HG03025 (cell line): ENCODE measurements at regions not wholly inside any gene's neighbourhood (a gene's known extent, or its start where the extent isn't known, plus 50 kb on each side); places are given as distances from the start of the nearest gene placed in this dataset.
"Not testable (repeated sequence)": the region's sequence is repeated elsewhere in the genome, so short reads cannot be mapped to it uniquely, and the experiment has no call there.

Experiments used
- ATAC-seq: cut with Tn5 transposase; IDR thresholded peaks from one replicate; pipeline ENCODE4 v1.9.1; 2021; ENCODE audit warnings: mild to moderate bottlenecking, moderate library complexity; ENCODE audit not compliant: unreplicated experiment, low FRiP score

DNA sequence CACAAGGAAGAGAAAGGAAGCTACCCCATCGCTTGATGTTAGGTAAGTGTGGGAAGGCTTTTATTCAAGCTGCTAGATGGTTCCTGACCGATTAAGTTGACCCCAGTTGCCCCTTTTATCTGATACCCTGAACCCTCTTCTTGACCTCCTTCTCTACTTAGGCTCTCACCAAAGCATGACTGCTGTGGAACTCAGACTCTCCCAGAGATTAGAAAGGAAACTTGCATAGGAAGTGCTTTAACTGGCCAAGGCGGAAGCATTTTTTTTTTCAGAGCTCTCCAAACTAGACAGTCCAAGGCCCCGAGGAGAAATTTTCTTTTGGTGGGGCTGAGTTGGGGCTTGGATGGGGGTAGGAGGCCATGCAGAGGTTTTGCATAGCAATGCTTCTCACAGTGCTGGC lies 101.3 kb upstream of the USP24 start:
- no peak for ATAC-seq

DNA sequence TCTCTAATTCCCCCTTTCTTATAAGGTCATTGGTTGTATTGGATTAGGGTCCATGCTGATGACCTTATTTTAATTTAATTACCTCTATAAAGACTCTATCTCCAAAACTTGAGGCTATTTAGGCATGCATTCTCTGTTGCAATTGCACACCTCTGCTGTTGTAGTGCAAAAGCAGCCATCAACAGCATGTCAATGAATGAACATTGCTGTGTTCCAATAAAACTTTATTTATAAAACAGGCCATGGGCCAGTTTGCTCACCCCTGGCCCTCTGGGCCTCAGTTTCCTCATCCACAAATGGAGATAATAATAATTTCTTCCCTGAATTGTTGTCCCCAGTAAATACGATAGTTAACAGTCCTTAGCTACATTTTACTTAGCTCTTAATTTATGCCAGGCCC lies 100.4 kb upstream of the USP24 start:
- no peak for ATAC-seq

- ATAC-seq, result no peak
Measured at GRCh38 chr1:55314740-55315139, 99.6 kb upstream of the USP24 start.

GRCh38 chr1:55313903-55314302 lies 98.7 kb upstream of the USP24 start:
- ATAC-seq, result no peak

DNA sequence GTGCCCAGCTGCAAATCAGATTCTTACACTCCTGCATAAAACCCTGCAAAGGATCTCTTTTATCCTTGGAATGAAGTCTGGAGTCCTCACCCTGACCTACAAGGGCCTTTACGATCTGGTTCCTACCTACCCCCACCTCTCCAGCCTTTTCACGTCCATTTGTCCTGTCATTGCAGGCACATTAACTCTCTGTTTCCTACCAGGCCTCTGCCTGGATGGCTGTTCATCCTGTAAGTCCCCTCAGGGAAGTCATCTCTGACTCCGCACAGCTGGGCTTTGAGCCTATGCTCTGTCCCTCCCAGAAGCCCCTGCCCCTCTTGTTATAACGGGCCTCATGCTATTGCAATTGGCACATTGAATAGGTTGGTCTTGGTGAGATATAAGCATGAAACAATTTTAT lies 96.8 kb upstream of the USP24 start:
- ATAC-seq, result no peak

DNA sequence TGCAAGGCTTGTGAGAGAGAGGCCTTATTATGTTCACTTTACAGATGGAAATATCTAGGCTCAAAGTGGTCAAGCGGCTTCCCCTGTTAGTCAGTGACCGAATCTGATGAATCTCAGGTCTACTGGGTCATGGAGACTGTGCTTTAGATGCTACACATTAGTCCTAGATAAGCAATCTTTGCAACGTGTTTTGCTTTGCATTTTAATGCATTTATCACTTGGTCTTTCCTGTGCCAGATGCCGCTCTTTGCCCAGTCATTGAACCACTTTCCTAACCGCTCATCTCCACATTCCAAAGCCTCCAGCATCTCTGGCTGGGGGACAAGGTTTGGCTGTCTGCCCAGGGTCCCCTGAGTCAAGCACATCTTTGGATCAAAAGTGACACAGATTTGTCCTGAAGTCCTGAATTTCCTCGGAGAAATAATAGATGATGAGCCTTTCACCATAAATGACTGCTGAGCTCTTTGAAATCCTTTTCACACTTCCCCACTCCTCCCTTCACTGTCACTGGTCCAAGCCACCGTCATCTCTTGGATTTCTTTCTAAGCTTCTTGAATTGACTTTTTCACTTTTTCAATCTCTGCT lies 96.0 kb upstream of the USP24 start:
- no peak for ATAC-seq

DNA sequence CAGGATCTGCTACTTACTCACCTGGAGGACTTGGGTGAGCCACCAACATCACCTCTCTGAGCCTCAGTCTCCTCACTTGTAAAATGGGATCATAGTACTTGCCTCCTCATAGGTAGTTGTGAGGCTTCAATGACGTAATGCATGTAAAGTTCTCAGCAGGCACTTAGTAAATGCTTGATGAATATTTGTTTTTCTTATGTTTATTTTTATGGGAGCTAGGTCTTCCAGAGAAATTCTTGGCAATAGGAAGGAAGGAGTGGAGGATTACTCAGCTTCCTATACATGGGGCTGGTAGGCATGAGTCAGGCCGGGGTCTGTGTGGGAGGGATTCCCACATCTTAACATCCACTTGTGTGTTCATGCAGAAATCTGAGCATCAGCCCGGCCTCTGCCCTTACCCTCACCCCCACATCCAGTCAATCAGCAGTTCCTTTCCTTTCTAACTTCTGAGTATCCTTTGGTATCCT lies 95.4 kb upstream of the USP24 start:
- ATAC-seq, result no peak

DNA sequence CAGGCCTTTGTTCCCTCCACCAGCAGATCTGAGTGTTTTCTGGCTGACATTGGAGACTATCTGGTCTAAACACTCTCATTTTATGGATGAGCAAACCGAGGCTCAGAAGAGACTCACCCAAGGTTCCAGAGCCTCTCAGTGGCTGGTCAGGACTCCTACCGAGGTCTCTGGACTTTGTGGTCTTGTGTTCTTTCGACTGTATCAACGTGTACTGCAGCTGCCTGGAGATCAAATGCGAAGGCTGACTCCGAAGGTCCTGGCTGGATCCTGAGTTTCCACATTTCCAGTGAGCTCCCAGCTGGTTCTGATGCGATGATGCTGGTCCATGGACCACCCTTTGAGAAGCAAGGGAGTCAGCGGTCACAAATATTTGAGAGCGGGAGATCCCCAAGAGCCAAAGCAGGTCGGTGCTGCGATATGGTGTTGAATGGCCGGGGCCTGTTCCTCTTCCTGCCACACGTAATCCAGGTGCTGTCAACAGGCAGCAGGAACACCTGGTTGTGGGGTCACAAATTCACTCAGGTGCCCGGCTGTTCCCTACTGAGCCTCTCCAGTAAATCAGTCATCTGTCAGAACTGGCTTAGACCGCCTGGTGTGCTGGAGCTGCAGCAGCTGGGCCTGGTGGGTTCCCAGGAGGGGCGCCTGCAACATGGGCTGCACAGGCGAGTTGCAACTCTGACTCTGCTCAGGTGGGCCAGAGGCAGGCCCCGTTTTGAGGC lies 94.8 kb upstream of the USP24 start:
- no peak for ATAC-seq

DNA sequence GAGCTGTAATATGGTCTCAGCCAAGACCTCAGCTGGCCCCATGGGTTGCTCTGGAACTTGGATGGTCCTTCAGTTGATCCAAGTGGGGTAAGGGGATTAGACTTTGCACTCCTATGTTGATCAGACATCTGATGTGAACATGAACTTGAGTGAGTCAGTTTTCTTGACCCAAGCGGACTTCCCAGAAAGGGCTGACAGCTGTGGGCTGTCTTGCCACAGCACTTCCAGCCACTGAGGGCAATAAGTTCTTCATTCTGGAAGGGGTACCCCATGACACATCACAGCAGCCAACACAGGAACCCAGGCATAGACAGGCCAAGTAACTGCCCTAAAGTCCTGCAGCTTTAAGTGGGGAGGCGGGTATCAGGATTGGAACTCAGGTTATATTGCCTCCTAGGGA lies 93.9 kb upstream of the USP24 start:
- ATAC-seq, result no peak

DNA sequence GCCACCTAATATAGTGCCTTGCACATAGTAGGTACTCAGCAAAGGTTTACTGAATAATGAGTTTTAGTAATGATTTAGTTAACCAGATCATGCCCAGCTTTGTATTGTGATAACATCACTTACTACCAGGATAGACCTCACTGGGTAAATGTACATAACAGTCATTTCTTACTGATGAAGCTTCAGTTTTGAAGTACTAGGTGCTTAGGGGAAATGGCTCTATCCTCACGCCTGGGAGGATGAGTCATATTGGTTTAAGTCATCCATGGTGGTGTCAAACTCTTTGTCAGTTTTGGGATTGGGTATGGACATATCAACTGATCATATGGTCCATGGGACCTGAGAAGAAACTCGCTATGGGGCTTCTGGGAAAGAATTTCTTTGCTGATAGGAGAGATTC lies 90.6 kb upstream of the USP24 start:
- ATAC-seq, result no peak

DNA sequence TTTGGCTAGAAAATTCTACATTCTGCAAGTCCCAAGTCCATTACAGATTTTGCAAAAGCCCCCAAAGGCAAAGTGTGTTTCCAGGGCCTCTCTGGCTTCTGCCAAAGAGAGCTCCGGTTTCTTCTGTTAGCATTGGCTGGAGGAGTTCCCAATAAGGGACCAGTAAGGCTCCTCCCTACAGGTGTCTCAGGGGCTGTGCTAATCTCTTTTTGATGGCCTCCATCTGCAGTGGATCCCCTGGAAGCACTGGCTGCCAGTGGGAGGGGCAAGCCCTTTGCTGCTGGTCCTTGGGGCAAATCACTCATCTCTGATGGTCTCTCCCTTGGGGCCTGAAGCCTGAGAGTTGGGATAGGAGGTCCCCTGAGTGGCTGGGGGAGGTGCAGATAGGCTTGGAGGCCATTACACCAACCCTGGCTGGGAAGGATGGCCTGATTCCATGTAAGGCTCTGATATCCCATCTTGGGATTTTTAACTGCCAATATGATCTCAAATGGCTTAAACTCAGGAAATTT lies 89.1 kb upstream of the USP24 start:
- ATAC-seq, result no peak

DNA sequence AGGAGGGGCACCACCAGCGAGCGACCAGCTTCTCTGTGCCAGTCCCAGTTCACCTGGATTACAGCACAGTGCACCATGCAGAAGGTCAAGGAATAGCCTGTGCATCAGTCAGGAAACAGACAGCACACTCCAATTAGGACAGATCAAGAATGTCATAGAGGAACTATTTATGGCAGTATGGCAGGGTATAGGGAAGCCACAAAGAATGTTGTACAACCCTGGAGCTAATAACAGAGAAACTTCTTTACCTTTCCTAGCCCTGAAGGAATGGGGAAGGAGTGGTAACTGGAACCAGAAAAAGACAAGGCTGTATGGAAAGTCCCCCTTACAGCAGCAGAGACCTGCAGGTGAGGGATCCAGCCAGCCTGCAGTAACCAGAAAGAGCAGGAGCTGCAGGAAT lies 87.8 kb upstream of the USP24 start:
- no peak for ATAC-seq

DNA sequence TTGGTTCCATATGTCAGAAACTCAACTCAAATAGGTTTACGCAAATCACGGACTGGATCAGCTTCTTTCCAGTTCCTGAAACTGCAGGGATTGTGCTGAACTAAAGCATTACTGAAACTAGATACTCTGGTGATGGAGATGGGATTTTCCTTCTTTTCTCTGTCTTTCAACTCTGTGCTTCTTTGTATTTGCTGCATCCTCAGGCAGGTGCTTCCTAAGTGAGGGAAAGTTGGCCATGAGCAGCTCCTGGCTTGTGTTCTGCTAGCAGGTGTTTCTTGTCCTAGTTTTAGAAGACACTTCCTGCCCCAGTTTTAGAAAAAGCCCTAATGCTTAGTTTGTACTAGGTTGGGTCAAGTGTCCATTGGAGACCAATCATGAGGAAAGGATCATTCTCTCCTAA lies 86.7 kb upstream of the USP24 start:
- no peak for ATAC-seq

- ATAC-seq, result no peak
Measured at GRCh38 chr1:55300975-55301374, 85.8 kb upstream of the USP24 start.

DNA sequence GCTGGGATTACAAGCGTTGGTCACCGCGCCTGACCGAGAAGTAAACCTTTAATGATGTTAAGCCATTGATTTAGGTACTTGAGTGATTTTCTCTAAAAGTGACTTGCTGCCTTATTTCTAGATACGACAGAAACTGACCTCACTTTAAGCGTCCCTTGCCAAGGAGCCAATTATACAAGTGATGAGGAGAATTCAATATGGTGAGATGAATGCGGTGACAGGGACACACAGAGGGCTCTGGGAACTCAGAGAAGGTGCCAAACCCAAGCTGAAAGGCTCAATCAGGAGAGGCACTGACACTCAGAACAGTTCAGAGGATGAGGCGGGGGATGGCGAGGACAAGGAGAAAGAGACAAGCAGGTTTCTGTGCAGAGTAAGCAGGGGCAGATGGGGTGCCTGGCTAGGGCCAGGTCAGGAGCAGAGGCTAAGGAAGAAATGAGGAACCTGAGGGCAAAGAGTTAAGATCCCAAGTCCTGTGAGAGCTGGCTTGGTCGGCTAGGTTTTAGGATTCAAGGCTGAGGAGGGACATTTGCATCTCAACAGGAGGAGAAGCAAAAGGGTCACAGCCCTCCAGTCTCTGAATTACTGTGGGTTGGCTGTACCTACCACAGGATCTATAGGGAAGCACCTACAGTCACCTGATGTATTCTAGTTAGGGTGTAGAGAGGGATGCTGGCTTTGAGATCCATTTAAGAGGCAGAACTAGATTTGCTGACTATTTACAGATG lies 83.2 kb upstream of the USP24 start:
- ATAC-seq, result no peak

GRCh38 chr1:55296247-55296646 lies 81.1 kb upstream of the USP24 start:
- ATAC-seq, result not testable (repeated sequence)

DNA sequence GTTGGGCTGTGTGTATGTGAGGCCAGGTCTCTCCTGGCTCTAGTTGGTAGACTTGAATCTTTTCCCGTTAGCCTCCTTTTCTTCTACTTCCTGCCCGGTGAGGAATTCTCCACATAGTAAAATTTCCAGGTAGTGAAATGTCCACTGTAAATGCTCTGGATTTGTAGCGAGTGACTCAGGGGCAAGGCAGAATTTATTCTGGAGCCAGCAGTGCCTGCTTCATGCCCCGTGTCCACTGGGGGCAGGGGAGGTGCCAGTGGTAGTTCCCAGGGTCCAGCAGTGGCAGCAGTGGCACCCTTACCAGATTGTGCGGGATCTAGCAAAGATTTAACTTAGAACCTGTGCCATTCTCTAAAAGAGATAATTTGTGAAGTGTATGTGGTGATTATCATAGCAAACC lies 74.5 kb upstream of the USP24 start:
- ATAC-seq, result no peak

DNA sequence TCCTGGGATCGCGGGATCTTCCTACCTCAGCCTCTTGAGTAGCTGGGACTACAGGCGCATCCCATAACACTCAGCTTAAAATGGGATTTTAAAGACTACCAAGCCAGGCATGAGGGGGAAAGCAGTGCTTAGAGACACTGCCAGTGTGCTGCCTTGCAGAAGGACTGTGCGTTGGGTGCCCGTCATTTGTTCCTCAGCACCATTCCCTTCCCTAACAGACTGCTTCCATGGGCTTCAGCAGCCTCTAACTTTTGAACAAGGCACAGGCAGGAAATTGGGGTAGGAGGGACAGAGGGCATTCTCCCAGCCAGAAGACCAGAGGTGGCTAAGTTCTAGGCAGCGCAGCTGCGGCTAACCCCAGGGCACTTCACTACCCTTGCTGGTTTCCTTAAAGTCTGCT lies 73.9 kb upstream of the USP24 start:
- ATAC-seq, result no peak

DNA sequence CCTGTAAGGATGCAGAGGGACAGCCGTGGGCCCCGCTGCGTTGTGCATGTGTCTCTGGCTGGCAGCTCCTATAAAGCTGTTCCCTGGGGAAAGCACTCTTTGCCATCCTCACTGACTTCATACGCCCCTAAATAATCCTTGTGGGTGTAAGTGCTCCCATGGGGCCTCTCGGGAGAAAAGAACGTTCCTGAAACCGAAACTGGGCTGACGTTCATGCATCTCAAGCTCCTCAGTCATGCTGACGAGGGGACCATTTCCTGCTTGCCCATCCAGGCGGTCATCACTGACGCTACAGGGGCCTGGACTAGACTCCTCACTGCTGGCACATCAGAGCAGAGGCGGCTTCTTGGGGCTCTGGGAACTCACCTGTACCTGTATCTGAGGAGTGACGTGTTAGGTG lies 73.1 kb upstream of the USP24 start:
- ATAC-seq, result peak; percentile 74

DNA sequence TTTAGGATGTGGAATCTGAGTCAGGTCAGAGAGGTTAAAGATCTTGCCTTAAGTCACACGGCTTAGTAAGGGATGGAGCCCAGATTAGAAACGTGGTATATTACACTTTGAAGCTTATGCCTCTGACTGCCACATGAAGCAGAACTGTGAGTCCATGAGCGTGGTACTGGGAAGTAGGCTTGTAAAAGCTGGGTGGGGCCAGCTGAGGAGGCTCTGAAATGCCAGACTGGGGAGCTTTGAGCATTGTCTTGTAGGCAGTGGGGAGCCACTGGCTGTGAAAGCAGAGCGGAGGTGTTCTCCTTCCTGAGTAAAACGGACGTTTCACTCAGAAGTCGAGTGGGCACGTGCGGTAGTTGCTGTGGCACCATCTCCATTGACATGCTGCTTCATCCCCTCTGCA lies 72.6 kb upstream of the USP24 start:
- peak; percentile 44 for ATAC-seq

DNA sequence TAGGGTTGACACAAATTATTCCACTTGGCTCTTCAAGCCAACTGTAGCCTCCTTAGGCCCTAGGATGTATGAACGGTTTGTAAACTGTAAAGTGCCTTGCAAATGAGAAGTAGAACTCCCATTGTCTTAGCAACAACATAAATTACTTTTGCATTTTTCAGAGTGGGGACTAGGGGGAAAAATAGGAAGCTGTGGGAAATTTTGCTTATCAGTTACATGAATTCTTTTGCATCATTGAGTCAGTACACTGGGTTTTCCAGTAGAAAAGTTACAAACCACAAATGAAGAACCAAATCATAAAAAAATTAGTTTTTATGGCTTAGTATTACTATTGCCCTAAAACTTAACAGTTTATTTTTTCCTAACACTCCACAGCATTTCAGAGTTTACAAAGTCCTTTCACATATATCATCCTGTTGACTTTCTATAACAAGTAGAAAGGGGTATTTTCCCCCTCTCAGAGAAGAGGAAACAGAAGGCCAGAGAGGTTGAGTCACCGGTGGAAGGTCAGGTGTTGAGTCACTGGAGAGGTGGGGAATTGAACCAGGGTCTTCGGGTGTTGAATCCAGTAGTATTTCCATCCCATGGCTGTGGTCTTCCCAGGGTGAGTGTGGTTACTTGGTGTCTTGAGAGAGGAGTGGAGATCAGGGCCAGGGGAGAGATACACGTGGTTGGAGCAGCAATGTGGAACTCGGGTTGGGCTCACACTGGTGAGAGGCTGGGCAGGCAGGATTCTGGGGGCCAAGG lies 71.9 kb upstream of the USP24 start:
- no peak for ATAC-seq
